DOHH2 (cell line): ENCODE measurements at regions not wholly inside any gene's neighbourhood (a gene's known extent, or its start where the extent isn't known, plus 50 kb on each side); places are given as distances from the start of the nearest gene placed in this dataset.

Source experiments
- EZH2phosphoT487 ChIP-seq: fragments of 200-600 bp; sonication (generic); IDR thresholded peaks from 2 replicates; pipeline ENCODE4 v1.6.1; 2017; ENCODE audit warnings: borderline replicate concordance, mild to moderate bottlenecking, antibody characterized with exemption, low read length, moderate library complexity, mixed read lengths
- TF ChIP-seq, protein P1 (sequence below): fragments of 200-600 bp; sonication (generic); IDR thresholded peaks from one replicate; pipeline ENCODE4 v1.5.1; 2014; ENCODE audit warnings: antibody characterized with exemption, mild to moderate bottlenecking, low read depth, low read length; ENCODE audit not compliant: poor library complexity, severe bottlenecking

DNA sequence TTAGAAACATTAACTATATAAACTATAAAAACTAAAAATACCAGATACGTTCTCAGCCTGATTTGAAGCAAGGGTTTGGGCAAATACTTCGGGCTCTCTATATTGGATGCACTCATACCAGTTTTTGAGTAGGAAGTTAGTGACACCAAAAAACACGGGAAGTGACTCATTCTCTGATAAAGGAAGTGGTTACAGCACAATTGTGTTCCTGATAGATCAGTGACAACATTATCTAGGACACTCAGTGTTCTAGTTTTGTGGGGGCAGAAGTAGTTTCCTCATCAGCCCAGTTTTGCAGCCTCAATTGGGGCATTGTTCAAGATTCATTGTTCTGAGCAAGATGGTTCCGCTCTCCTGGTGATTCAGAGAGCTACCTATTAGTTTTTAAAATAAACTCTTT lies 469.6 kb upstream of the DPPA4 start:
- TF ChIP-seq, protein P1, sequence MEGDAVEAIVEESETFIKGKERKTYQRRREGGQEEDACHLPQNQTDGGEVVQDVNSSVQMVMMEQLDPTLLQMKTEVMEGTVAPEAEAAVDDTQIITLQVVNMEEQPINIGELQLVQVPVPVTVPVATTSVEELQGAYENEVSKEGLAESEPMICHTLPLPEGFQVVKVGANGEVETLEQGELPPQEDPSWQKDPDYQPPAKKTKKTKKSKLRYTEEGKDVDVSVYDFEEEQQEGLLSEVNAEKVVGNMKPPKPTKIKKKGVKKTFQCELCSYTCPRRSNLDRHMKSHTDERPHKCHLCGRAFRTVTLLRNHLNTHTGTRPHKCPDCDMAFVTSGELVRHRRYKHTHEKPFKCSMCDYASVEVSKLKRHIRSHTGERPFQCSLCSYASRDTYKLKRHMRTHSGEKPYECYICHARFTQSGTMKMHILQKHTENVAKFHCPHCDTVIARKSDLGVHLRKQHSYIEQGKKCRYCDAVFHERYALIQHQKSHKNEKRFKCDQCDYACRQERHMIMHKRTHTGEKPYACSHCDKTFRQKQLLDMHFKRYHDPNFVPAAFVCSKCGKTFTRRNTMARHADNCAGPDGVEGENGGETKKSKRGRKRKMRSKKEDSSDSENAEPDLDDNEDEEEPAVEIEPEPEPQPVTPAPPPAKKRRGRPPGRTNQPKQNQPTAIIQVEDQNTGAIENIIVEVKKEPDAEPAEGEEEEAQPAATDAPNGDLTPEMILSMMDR = no peak
- TF ChIP-seq EZH2phosphoT487 = no peak
